Nephron (organoid): ENCODE measurements at regions not wholly inside any gene's neighbourhood (a gene's known extent, or its start where the extent isn't known, plus 50 kb on each side); places are given as distances from the start of the nearest gene placed in this dataset.

Source experiments
- H3K27ac Mint-ChIP-seq, 3 experiments: 2 replicates each; pipeline ENCODE4 v1.8.0; 2020; ENCODE audit warnings: mixed read lengths in 3 of 3, mild to moderate bottlenecking in 2 of 3, moderate library complexity in 1 of 3
- H3K27me3 Mint-ChIP-seq: 2 replicates; pipeline ENCODE4 v1.8.0; 2021; ENCODE audit warnings: low read depth, mild to moderate bottlenecking, moderate library complexity, mixed read lengths
- H3K36me3 Mint-ChIP-seq: 2 replicates; pipeline ENCODE4 v1.8.0; 2020; ENCODE audit warnings: low read depth, mixed read lengths
- H3K4me1 Mint-ChIP-seq: 2 replicates; pipeline ENCODE4 v1.8.0; 2020; ENCODE audit warnings: mixed read lengths
- H3K4me3 Mint-ChIP-seq, 3 experiments: 2 replicates each; pipeline ENCODE4 v1.8.0; 2020; ENCODE audit warnings: mild to moderate bottlenecking in 3 of 3, mixed read lengths in 3 of 3, moderate library complexity in 2 of 3
- H3K9me3 Mint-ChIP-seq: 2 replicates; pipeline ENCODE4 v1.8.0; 2020; ENCODE audit warnings: mixed read lengths
- CTCF ChIP-seq, 3 experiments: fragments of 200-600 bp; sonication (generic); IDR thresholded peaks; one replicate each; pipeline ENCODE4 v1.5.0; 2021; ENCODE audit warnings: antibody characterized with exemption in 3 of 3; ENCODE audit not compliant: unreplicated experiment in 3 of 3

GRCh38 chr12:127680516-127680915 lies 586.5 kb upstream of the TMEM132C start:
- no peak for TF ChIP-seq CTCF (IDR thresholded peaks at IDR 0.05; ENCODE audit: unreplicated experiment in 3 of 3)
- no peak overlapping the region for H3K27ac Mint-ChIP-seq
- no peaks in the 10 kb centered on the region for H3K36me3 Mint-ChIP-seq
- H3K9me3 Mint-ChIP-seq: no peaks in the 10 kb centered on the region
- H3K4me1 Mint-ChIP-seq: peaks cover 12% of the 10 kb centered on the region
- peaks cover 20% of the 10 kb centered on the region for H3K27me3 Mint-ChIP-seq
- no peak overlapping the region for H3K4me3 Mint-ChIP-seq

- H3K4me1 Mint-ChIP-seq: peaks cover 12% of the 10 kb centered on the region
- no peaks in the 10 kb centered on the region for H3K36me3 Mint-ChIP-seq
- H3K27ac Mint-ChIP-seq: no peak overlapping the region
- peaks cover 19% of the 10 kb centered on the region for H3K27me3 Mint-ChIP-seq
- TF ChIP-seq CTCF (IDR thresholded peaks at IDR 0.05; ENCODE audit: unreplicated experiment in 3 of 3): no peak
- no peaks in the 10 kb centered on the region for H3K9me3 Mint-ChIP-seq
- H3K4me3 Mint-ChIP-seq: no peak overlapping the region
These were observed 585.7 kb upstream of the TMEM132C start for GRCh38 chr12:127681151-127681754.

- Mint-ChIP-seq H3K4me1 (peaks cover 6% of the 10 kb centered on the region), H3K27me3 (peaks cover 19% of the 10 kb centered on the region), H3K4me3 (no peak overlapping the region), H3K9me3 (no peaks in the 10 kb centered on the region), H3K36me3 (no peaks in the 10 kb centered on the region), H3K27ac (no peak overlapping the region)
- TF ChIP-seq CTCF (IDR thresholded peaks at IDR 0.05; ENCODE audit: unreplicated experiment in 3 of 3): no peak
These were observed 581.5 kb upstream of the TMEM132C start for GRCh38 chr12:127685491-127685890.

DNA sequence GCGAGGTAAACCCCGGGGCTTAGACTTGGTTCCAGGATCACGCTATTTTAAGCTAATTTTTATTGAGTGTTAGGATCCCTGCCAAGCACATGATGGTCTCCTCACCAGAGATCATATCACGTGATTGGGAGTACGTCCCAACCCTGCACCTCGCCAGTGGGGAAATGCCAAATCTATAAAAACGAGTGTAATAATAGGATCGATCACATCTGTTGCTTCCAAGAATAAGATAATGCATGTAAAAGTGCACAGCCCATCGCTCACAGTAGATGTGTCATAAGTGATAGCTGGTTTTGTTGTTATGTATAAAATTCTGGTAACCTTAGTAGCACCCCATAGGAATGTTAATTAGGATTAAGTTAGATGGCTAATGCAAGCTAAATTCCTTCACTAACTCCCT lies 581.0 kb upstream of the TMEM132C start:
- H3K4me3 Mint-ChIP-seq: no peak overlapping the region
- H3K9me3 Mint-ChIP-seq: no peaks in the 10 kb centered on the region
- peaks cover 6% of the 10 kb centered on the region for H3K4me1 Mint-ChIP-seq
- no peaks in the 10 kb centered on the region for H3K36me3 Mint-ChIP-seq
- TF ChIP-seq CTCF (IDR thresholded peaks at IDR 0.05; ENCODE audit: unreplicated experiment in 3 of 3): no peak
- peaks cover 19% of the 10 kb centered on the region for H3K27me3 Mint-ChIP-seq
- H3K27ac Mint-ChIP-seq: no peak overlapping the region

- no peak overlapping the region for H3K4me3 Mint-ChIP-seq
- TF ChIP-seq CTCF (IDR thresholded peaks at IDR 0.05; ENCODE audit: unreplicated experiment in 3 of 3): no peak
These were observed 579.8 kb upstream of the TMEM132C start for GRCh38 chr12:127687181-127687580.

DNA sequence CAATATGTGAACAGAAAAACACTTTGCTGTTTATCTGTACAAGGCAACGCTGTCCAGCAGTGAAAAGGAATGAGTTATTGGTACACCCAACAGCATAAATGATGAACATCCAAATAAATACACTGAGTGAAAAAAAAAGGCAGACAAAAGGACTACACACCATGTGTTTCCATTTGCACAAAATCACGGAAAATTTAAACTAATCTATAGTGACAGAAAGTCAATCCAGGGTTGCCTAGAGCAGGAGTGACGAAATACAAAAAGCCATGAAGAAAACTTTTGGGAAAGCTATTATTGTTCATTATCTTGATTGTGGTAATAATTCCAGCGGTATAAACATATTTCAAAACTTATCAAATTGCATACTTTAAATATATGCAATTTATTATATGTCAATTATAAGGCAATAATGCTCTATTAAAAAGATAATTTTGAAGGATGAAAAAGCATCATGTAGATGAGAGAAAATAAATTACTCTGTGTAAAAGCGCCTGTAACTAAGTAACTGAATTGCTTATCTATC lies 578.0 kb upstream of the TMEM132C start:
- Mint-ChIP-seq H3K9me3 (no peaks in the 10 kb centered on the region), H3K27ac (no peak overlapping the region), H3K36me3 (no peaks in the 10 kb centered on the region), H3K27me3 (peaks cover 8% of the 10 kb centered on the region), H3K4me3 (no peak overlapping the region), H3K4me1 (no peaks in the 10 kb centered on the region)
- TF ChIP-seq CTCF (IDR thresholded peaks at IDR 0.05; ENCODE audit: unreplicated experiment in 3 of 3): no peak

More at GRCh38 chr12:127687181-127687580, 579.8 kb upstream of the TMEM132C start:
- H3K9me3 Mint-ChIP-seq: no peaks in the 10 kb centered on the region
- no peak overlapping the region for H3K27ac Mint-ChIP-seq
- H3K27me3 Mint-ChIP-seq: peaks cover 19% of the 10 kb centered on the region
- H3K4me1 Mint-ChIP-seq: peaks cover 6% of the 10 kb centered on the region
- H3K36me3 Mint-ChIP-seq: no peaks in the 10 kb centered on the region
